ENCODE measurements at regions not wholly inside any gene's neighbourhood (a gene's known extent, or its start where the extent isn't known, plus 50 kb on each side); places are given as distances from the start of the nearest gene placed in this dataset.

DNA sequence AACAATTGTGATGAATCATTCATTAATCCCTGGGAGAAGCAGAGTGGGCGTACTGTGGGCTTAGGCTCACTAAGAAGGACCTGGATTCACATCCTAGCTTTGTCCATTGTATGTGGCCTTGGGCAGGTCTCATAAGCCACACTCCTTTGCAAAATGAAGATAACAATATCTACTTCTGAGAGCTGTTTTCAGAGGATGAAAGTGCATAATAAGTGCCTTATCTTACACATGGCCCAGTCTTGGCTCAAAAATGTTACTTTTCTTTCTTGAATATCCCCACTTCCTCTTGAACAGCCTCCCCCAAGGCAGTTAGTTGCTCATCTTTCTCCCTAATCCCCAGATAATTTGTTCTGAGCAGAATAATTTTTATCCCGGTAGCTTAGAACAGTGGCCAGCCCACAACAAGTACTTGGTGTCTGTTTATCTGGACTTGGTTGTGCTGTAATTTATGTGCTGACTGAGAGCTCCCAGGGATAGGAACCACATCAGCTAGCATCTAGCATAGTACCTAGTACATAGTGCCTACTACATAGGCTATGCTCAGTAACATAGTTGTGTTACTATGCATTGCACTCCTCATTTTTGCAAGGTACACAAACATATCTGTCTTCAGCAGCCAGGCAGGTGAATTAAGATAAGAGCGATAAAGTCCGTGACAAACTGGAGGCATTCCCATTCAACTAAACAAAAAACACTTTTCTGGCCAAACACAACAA, 61.7 kb upstream of the NUDT4 start:
- Mint-ChIP-seq H3K4me1 (peaks cover 0 to 4% (median 0%) of the 10 kb centered on the region in 3 donors), H3K9me3 (no peaks in the 10 kb centered on the region), H3K27ac (no peak overlapping the region), H3K27me3 (peaks cover 0 to 5% of the 10 kb centered on the region in 2 donors), H3K36me3 (no peaks in the 10 kb centered on the region), H3K4me3 (no peak overlapping the region)
- no peak for DNase-seq
- peak overlapping the region; percentile 78 for H3K27ac ChIP-seq (ENCODE audit: low read depth, low read length)
- no peak overlapping the region for H3K4me3 ChIP-seq (ENCODE audit: low read length)
- H3K9me3 ChIP-seq (ENCODE audit: low read length) = no peaks in the 10 kb centered on the region
- POLR2A ChIA-PET = no interaction called here
- H3K36me3 ChIP-seq (ENCODE audit: insufficient read depth, low read length) = no peaks in the 10 kb centered on the region
- CTCF ChIA-PET = no interaction called here
- H3K27me3 ChIP-seq (ENCODE audit: insufficient read depth, low read length, poor library complexity, severe bottlenecking) = no peaks in the 10 kb centered on the region
- no peaks in the 10 kb centered on the region for H3K4me1 ChIP-seq (ENCODE audit: insufficient read depth, low read length)

DNA sequence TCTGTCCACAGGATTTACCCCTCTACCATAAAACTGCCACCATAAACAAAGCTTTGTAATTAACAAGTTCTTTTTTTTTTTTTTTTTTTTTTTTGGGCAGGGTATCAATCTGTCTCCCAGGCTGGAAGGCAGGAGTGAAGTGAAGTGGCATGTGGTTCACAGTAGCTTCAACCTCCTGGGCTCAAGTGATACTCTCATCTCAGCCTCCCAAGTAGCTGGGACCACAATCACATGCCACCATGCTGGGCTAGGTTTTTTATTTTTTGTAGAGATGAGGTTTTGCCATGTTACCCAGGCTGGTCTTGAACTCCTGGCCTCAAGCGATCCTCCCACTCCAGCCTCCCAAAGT, 61.1 kb upstream of the NUDT4 start:
- H3K4me1 Mint-ChIP-seq = peaks cover 0 to 4% (median 0%) of the 10 kb centered on the region in 3 donors
- Histone ChIP-seq H3K9me3 (ENCODE audit: low read length) (no peaks in the 10 kb centered on the region), H3K27ac (ENCODE audit: low read depth, low read length) (peak overlapping the region; percentile 78), H3K4me1 (ENCODE audit: insufficient read depth, low read length) (no peaks in the 10 kb centered on the region), H3K4me3 (ENCODE audit: low read length) (no peak overlapping the region), H3K36me3 (ENCODE audit: insufficient read depth, low read length) (no peaks in the 10 kb centered on the region), H3K27me3 (ENCODE audit: insufficient read depth, low read length, poor library complexity, severe bottlenecking) (no peaks in the 10 kb centered on the region)
- H3K4me3 Mint-ChIP-seq = no peak overlapping the region
- H3K27ac Mint-ChIP-seq = no peak overlapping the region
- CTCF ChIA-PET = interaction anchor here (1.1 kb wide), 1 partner anchor 11 kb away, joined by 3 read pairs; no protein-coding TSS in a partner anchor
- no peaks in the 10 kb centered on the region for H3K36me3 Mint-ChIP-seq
- POLR2A ChIA-PET = no interaction called here
- H3K27me3 Mint-ChIP-seq = peaks cover 0 to 5% of the 10 kb centered on the region in 2 donors
- DNase-seq = no peak
- H3K9me3 Mint-ChIP-seq = no peaks in the 10 kb centered on the region

DNA sequence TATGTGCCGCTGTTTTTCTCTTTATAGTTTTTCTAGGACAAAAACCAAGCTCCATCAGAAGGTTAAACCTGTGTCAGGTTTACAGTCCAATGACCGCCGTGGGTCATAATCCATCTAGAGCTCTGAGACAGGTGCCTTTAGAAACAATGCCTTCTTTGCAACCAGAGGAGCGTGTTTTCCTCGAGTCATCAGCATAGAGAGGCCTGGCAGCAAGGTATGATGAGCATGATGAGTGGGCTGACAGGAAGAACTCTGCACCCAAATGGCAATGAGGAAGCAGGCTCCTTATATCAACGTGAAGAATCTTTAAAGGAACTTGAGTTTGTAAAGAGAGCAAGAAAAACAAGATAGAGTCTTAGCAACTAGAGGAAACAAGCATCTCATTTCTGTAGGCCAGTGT, 60.5 kb upstream of the NUDT4 start:
- peaks cover 0 to 4% (median 0%) of the 10 kb centered on the region in 3 donors for H3K4me1 Mint-ChIP-seq

DNA sequence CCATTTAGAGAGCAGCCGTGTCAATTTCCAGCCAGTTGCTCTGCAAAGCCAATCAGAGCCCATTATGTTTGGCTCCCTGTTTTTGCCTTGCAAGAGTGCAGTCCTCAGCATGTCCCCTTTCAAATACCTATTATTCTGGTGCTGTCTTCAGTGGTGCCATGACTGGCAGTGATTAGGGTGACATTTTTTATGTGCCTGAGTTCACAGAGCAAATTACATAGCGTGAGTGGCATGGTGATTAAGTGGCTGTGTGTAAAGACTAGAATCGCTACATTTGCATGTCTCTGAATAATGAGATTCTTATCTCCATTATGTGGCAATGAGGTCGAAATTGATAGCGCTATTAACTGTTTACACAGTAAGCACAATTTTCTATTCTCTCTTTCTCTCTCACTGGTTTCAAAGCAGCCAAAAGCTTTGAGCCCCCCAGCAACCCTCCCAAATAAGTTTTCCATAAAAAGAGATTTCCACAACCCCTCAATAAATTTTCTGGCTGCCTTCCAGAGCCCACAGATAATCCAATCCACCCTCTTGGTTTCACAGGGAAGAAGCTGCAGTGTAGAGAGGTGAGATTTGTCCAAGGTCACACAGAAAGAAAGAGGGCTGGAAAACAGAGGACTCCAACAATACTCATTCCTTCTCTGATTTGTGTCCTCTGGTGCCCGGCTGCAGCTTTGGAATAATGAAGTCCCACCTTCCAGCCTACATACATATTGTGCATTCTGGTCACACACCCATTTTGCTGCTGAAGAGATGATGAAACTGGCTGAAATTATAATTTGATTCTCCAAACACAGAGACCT, 58.8 kb upstream of the NUDT4 start:
- no peaks in the 10 kb centered on the region for H3K9me3 Mint-ChIP-seq

More for the DNA sequence above, 60.5 kb upstream of the NUDT4 start:
- peak overlapping the region in 1 of 7 donors; percentile 55 for H3K4me3 Mint-ChIP-seq
- no peaks in the 10 kb centered on the region for H3K36me3 Mint-ChIP-seq
- Histone ChIP-seq H3K27ac (ENCODE audit: low read depth, low read length) (peak overlapping the region; percentile 78), H3K4me3 (ENCODE audit: low read length) (no peak overlapping the region), H3K9me3 (ENCODE audit: low read length) (no peaks in the 10 kb centered on the region), H3K4me1 (ENCODE audit: insufficient read depth, low read length) (no peaks in the 10 kb centered on the region), H3K27me3 (ENCODE audit: insufficient read depth, low read length, poor library complexity, severe bottlenecking) (no peaks in the 10 kb centered on the region), H3K36me3 (ENCODE audit: insufficient read depth, low read length) (no peaks in the 10 kb centered on the region)
- no peak for DNase-seq
- H3K27ac Mint-ChIP-seq = no peak overlapping the region
- POLR2A ChIA-PET = no interaction called here
- CTCF ChIA-PET = interaction anchor here (1.1 kb wide), 1 partner anchor 10 kb away, joined by 3 read pairs; no protein-coding TSS in a partner anchor
- no peaks in the 10 kb centered on the region for H3K9me3 Mint-ChIP-seq
- peaks cover 0 to 5% of the 10 kb centered on the region in 2 donors for H3K27me3 Mint-ChIP-seq

DNA sequence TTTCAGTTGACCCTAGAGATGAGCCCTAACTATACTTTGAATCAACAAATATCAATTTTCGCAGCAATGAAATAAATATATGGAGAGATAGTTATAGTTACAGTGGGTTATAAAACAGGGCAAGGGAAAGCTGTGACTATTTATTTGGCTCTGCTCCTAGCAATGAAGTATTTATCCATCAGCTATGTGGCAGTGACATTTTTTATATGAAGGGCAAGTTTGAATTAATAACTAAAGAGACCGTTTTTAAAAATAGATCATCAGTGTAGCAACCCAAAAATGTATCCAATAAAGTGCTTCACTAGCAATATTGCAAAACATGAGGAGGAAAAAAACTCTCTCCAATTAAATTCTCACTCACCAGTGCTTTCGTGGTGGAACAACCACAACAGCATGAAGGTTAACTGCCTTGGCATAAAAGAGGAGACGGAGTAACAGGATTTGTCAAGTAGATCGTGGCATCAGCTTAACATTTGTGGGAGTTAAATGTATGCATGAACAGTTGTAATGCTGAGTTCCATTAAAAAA, 58.1 kb upstream of the NUDT4 start:
- Histone ChIP-seq H3K27ac (ENCODE audit: low read depth, low read length) (no peak overlapping the region), H3K36me3 (ENCODE audit: insufficient read depth, low read length) (no peaks in the 10 kb centered on the region), H3K27me3 (ENCODE audit: insufficient read depth, low read length, poor library complexity, severe bottlenecking) (no peaks in the 10 kb centered on the region), H3K4me3 (ENCODE audit: low read length) (no peak overlapping the region), H3K9me3 (ENCODE audit: low read length) (no peaks in the 10 kb centered on the region), H3K4me1 (ENCODE audit: insufficient read depth, low read length) (no peaks in the 10 kb centered on the region)
- no peak for DNase-seq
- no peak overlapping the region for H3K27ac Mint-ChIP-seq
- H3K4me3 Mint-ChIP-seq = no peak overlapping the region
- H3K9me3 Mint-ChIP-seq = no peaks in the 10 kb centered on the region
- H3K36me3 Mint-ChIP-seq = no peaks in the 10 kb centered on the region
- POLR2A ChIA-PET = no interaction called here
- CTCF ChIA-PET = no interaction called here
- peaks cover 0 to 4% (median 0%) of the 10 kb centered on the region in 3 donors for H3K4me1 Mint-ChIP-seq
- peaks cover 0 to 5% of the 10 kb centered on the region in 2 donors for H3K27me3 Mint-ChIP-seq

More for the DNA sequence above, 58.8 kb upstream of the NUDT4 start:
- ChIA-PET POLR2A (no interaction called here), CTCF (no interaction called here)
- Mint-ChIP-seq H3K27ac (no peak overlapping the region), H3K36me3 (no peaks in the 10 kb centered on the region), H3K27me3 (peaks cover 0 to 5% of the 10 kb centered on the region in 2 donors), H3K4me1 (peaks cover 0 to 4% (median 0%) of the 10 kb centered on the region in 3 donors), H3K4me3 (no peak overlapping the region)
- Histone ChIP-seq H3K9me3 (ENCODE audit: low read length) (no peaks in the 10 kb centered on the region), H3K36me3 (ENCODE audit: insufficient read depth, low read length) (no peaks in the 10 kb centered on the region), H3K4me3 (ENCODE audit: low read length) (no peak overlapping the region), H3K4me1 (ENCODE audit: insufficient read depth, low read length) (no peaks in the 10 kb centered on the region), H3K27ac (ENCODE audit: low read depth, low read length) (no peak overlapping the region), H3K27me3 (ENCODE audit: insufficient read depth, low read length, poor library complexity, severe bottlenecking) (no peaks in the 10 kb centered on the region)
- DNase-seq = no peak

DNA sequence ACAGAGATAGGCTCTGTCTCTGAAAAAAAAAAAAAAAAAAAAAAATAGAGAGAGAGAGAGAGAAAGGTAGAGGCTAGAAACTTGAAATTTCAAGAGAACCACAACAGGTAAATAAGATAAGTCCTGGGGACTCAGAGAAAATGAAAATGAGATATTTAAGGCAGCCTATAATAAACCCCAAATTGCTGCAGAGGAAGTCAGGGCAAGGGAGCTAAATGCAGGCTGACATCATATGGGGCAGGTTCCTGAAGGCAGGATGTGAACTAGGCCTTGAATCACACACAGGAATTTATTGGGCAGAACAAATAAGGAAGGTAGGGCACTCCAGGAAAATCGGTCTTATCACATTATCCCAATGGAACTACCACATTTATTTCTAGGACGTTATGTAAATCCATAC, 54.9 kb upstream of the NUDT4 start:
- Mint-ChIP-seq H3K4me1 (no peaks in the 10 kb centered on the region), H3K27ac (no peak overlapping the region), H3K27me3 (peaks cover 0 to 5% of the 10 kb centered on the region in 2 donors), H3K9me3 (no peaks in the 10 kb centered on the region), H3K36me3 (no peaks in the 10 kb centered on the region), H3K4me3 (no peak overlapping the region)
- Histone ChIP-seq H3K4me1 (ENCODE audit: insufficient read depth, low read length) (no peaks in the 10 kb centered on the region), H3K4me3 (ENCODE audit: low read length) (no peak overlapping the region), H3K36me3 (ENCODE audit: insufficient read depth, low read length) (no peaks in the 10 kb centered on the region), H3K27me3 (ENCODE audit: insufficient read depth, low read length, poor library complexity, severe bottlenecking) (no peaks in the 10 kb centered on the region), H3K9me3 (ENCODE audit: low read length) (no peaks in the 10 kb centered on the region), H3K27ac (ENCODE audit: low read depth, low read length) (no peak overlapping the region)
- ChIA-PET POLR2A (no interaction called here), CTCF (no interaction called here)
- DNase-seq = no peak

DNA sequence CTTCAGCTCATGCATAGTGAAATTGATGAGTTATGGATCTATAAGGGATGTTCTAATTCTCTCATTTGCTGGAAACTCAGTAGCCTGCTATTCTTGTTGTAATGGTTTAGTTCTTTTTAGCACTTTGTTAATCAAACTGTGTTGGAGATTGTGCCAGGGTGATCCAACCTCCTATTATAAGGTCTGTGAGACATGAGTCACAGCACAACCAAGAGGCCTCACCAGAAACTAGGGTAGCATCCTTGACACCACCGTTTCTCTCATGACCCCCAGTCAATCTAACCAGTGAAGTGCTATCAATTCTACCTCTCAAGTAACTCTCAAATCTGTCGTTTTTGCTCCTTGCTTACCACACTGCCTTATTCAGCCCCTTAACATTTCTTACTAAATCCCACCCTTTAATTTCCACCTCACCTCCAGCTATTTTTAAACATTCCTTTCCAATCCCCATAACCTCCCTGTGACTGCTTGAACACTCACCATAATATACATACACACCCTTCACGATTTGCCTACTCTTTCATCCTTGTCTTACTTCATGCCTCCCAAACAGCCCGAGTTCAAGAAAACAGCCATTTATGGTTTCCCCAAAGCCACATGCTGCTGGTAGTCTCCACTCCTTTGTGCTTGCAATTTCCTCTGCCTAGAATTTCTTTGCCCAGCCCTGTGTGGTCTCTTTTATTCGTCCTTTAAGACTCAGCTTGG, 53.9 kb upstream of the NUDT4 start:
- no peak for DNase-seq
- H3K4me1 ChIP-seq (ENCODE audit: insufficient read depth, low read length) = no peaks in the 10 kb centered on the region
- no peaks in the 10 kb centered on the region for H3K36me3 ChIP-seq (ENCODE audit: insufficient read depth, low read length)
- H3K9me3 ChIP-seq (ENCODE audit: low read length) = no peaks in the 10 kb centered on the region
- no peak overlapping the region for H3K27ac ChIP-seq (ENCODE audit: low read depth, low read length)
- H3K27me3 Mint-ChIP-seq = peaks cover 0 to 5% of the 10 kb centered on the region in 2 donors
- H3K36me3 Mint-ChIP-seq = no peaks in the 10 kb centered on the region
- no peaks in the 10 kb centered on the region for H3K4me1 Mint-ChIP-seq
- H3K27me3 ChIP-seq (ENCODE audit: insufficient read depth, low read length, poor library complexity, severe bottlenecking) = no peaks in the 10 kb centered on the region
- ChIA-PET CTCF (no interaction called here), POLR2A (no interaction called here)
- H3K4me3 Mint-ChIP-seq = no peak overlapping the region
- no peak overlapping the region for H3K27ac Mint-ChIP-seq
- H3K4me3 ChIP-seq (ENCODE audit: low read length) = no peak overlapping the region
- H3K9me3 Mint-ChIP-seq = no peaks in the 10 kb centered on the region

DNA sequence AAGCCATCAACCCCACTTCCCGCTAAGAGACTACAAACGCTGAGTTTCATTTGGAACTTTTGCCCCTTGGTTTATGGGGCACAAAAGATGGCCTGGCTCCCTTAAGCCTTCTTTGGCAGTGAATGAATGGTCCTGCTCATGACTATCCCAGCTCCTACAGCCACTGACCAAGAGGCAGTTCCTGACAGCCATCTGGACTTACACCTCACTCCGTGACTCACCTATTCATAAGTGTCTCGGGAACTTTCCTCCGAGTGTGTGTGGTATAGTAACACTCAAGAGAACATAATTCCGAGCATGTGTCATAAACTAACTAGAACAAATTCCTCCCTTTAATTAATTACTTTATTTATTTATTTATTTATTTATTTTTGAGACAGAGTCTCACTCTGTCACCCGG, 51.9 kb upstream of the NUDT4 start:
- Mint-ChIP-seq H3K9me3 (no peaks in the 10 kb centered on the region), H3K4me1 (no peaks in the 10 kb centered on the region), H3K27ac (no peak overlapping the region), H3K27me3 (peaks cover 0 to 2% of the 10 kb centered on the region in 2 donors), H3K4me3 (no peak overlapping the region), H3K36me3 (no peaks in the 10 kb centered on the region)
- ChIA-PET CTCF (no interaction called here), POLR2A (no interaction called here)
- no peak overlapping the region for H3K27ac ChIP-seq (ENCODE audit: low read depth, low read length)
- DNase-seq = no peak
- no peaks in the 10 kb centered on the region for H3K4me1 ChIP-seq (ENCODE audit: insufficient read depth, low read length)
- no peaks in the 10 kb centered on the region for H3K9me3 ChIP-seq (ENCODE audit: low read length)
- H3K4me3 ChIP-seq (ENCODE audit: low read length) = no peak overlapping the region
- no peaks in the 10 kb centered on the region for H3K27me3 ChIP-seq (ENCODE audit: insufficient read depth, low read length, poor library complexity, severe bottlenecking)
- H3K36me3 ChIP-seq (ENCODE audit: insufficient read depth, low read length) = no peaks in the 10 kb centered on the region
